H1 (cell line): ENCODE measurements at regions not wholly inside any gene's neighbourhood (a gene's known extent, or its start where the extent isn't known, plus 50 kb on each side); places are given as distances from the start of the nearest gene placed in this dataset.
"Not testable (repeated sequence)": the region's sequence is repeated elsewhere in the genome, so short reads cannot be mapped to it uniquely, and the experiment has no call there.

Source experiments
- ASH2L ChIP-seq: fragments of 200-600, 300-600 bp; sonication (generic); IDR thresholded peaks from one replicate; pipeline ENCODE4 v1.7.1; 2017; ENCODE audit warnings: low read length
- BCL11A ChIP-seq, 2 experiments: IDR thresholded peaks; one replicate each; pipeline ENCODE4 v1.6.1; 2011; ENCODE audit warnings: low read depth in 2 of 2, low read length in 2 of 2, mild to moderate bottlenecking in 2 of 2
- POLR2A ChIP-seq, 2 experiments: IDR thresholded peaks; 1 replicate in 1 of 2; 2 replicates in 1 of 2; pipeline ENCODE4 v1.6.1; 2011; ENCODE audit warnings: low read depth in 2 of 2, low read length in 2 of 2, mild to moderate bottlenecking in 2 of 2; ENCODE audit errors: control extremely low read depth in 1 of 2
- RFX5 ChIP-seq: IDR thresholded peaks from 2 replicates; pipeline ENCODE4 v1.6.1; 2011; ENCODE audit warnings: low read depth, low read length, improper control_type of control experiment, borderline replicate concordance
- TF ChIP-seq, protein P1 (sequence below), 3 experiments: IDR thresholded peaks; 1 replicate in 2 of 3; 2 replicates in 1 of 3; pipeline versions ENCODE4 v1.5.1 to v1.6.1; 2011; ENCODE audit warnings: low read length in 3 of 3, mild to moderate bottlenecking in 3 of 3, inconsistent platforms in 2 of 3, low read depth in 1 of 3, moderate library complexity in 1 of 3; ENCODE audit not compliant: insufficient read depth in 1 of 3; ENCODE audit errors: control extremely low read depth in 1 of 3
- TF ChIP-seq, protein P2 (sequence below): IDR thresholded peaks from 2 replicates; pipeline ENCODE4 v1.6.1; 2012; ENCODE audit warnings: inconsistent platforms

DNA sequence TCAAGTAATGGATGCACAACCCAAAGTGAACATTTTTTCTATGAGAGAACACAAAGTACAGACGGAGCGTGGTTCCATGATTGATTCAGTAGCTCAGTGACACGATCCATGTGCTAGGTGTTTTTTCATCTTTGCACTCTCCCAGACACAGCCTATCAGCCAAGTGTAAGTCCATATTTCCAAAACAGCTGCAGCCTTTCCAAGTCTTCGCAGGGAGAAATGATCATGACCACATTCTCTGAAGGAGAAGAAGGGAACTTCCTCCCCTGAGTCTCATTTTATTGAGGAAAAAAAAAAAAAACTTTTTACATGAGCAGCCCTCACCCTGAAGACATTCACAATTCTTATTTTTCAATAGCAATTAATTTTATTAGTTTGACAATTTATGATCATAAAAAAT, 958.3 kb downstream of the LTN1 start:
- TF ChIP-seq, protein P1, sequence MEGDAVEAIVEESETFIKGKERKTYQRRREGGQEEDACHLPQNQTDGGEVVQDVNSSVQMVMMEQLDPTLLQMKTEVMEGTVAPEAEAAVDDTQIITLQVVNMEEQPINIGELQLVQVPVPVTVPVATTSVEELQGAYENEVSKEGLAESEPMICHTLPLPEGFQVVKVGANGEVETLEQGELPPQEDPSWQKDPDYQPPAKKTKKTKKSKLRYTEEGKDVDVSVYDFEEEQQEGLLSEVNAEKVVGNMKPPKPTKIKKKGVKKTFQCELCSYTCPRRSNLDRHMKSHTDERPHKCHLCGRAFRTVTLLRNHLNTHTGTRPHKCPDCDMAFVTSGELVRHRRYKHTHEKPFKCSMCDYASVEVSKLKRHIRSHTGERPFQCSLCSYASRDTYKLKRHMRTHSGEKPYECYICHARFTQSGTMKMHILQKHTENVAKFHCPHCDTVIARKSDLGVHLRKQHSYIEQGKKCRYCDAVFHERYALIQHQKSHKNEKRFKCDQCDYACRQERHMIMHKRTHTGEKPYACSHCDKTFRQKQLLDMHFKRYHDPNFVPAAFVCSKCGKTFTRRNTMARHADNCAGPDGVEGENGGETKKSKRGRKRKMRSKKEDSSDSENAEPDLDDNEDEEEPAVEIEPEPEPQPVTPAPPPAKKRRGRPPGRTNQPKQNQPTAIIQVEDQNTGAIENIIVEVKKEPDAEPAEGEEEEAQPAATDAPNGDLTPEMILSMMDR (IDR thresholded peaks at IDR 0.05; ENCODE audit: control extremely low read depth in 1 of 3, insufficient read depth in 1 of 3, low read depth in 1 of 3, low read length in 3 of 3): not testable (repeated sequence)
- not testable (repeated sequence) for TF ChIP-seq POLR2A (IDR thresholded peaks at IDR 0.05; ENCODE audit: control extremely low read depth in 1 of 2, low read depth in 2 of 2, low read length in 2 of 2); ASH2L; RFX5; BCL11A (IDR thresholded peaks at IDR 0.05; ENCODE audit: low read depth in 2 of 2, low read length in 2 of 2)
- TF ChIP-seq, protein P2, sequence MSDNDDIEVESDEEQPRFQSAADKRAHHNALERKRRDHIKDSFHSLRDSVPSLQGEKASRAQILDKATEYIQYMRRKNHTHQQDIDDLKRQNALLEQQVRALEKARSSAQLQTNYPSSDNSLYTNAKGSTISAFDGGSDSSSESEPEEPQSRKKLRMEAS: not testable (repeated sequence)
